ENCODE measurements at regions not wholly inside any gene's neighbourhood (a gene's known extent, or its start where the extent isn't known, plus 50 kb on each side); places are given as distances from the start of the nearest gene placed in this dataset.
"Not testable (repeated sequence)": the region's sequence is repeated elsewhere in the genome, so short reads cannot be mapped to it uniquely, and the experiment has no call there.

DNA sequence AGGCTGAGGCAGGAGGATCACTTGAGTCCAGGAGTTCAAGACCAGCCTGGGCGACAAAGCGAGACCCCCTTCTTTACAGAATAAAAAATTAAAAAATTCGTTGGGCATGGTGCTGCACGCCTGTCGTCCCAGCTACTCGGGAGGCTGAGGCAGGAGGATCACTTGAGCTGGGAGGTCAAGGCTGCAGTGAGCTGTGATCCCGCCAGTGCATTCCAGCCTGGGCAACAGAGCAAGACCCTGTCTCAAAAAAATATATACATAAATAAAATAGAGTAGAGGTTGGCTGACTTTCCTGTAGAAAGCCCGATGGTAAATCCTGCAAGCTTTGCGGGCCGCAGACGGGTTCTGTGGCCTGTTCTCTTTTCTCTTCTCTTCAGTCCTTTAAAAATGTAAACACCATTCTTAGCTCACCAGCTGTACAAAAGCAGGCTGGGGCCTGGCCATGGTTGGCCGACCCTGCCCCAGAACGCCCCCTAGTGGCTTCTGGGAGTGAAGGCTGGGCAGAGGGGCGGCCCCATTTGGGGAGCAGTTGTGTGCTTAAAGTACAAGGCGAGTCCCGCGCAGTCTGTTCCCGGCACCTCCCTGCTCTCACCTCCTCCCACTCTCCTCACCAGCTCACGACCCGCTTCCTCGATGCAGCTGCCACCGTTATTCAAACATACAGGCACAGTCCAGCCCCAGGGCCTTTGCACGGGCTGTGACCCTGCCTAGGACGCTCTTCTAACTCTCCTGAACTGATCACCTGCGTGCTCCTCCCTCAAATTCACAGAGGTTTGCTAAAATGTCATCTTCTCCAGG lies 109.5 kb downstream of the CRLF3 start:
- H3K27me3 ChIP-seq (ENCODE audit: insufficient read depth, low read length); DNase-seq (ENCODE audit: low read depth, low spot score); H3K36me3 ChIP-seq (ENCODE audit: control insufficient read depth in 1 of 2, insufficient read depth in 2 of 2, low read length in 2 of 2); BruUV-seq (replicated peaks); H3K4me3 ChIP-seq (replicated peaks in 1 of 2; ENCODE audit: low read depth in 1 of 2, low read length in 2 of 2); H3K4me2 ChIP-seq (ENCODE audit: low read length); H3K9me2 ChIP-seq (ENCODE audit: insufficient read depth); H3K9me3 ChIP-seq (ENCODE audit: control insufficient read depth in 1 of 2, insufficient read depth in 1 of 2, low read depth in 1 of 2, low read length in 2 of 2); H2AFZ ChIP-seq (ENCODE audit: low read depth, low read length, poor library complexity, severe bottlenecking); RAD21 ChIA-PET (ENCODE audit: low non-redundant PET in 1 of 2, low total read pairs in 2 of 2, uncharacterized antibody in 2 of 2, unreplicated experiment in 2 of 2); H3K9ac ChIP-seq (ENCODE audit: low read length); H4K20me1 ChIP-seq (ENCODE audit: insufficient read depth); POLR2A ChIA-PET; H3K27ac ChIP-seq (ENCODE audit: low read depth, low read length): not testable (repeated sequence)
- Histone ChIP-seq H3K4me1 (ENCODE audit: control insufficient read depth in 1 of 2, insufficient read depth in 2 of 2, low read length in 2 of 2) (peaks cover 3 to 21% of the 10 kb centered on the region in 2 experiments; a peak in 3 of 4 replicates), H3K79me2 (ENCODE audit: insufficient read depth, low read length) (peaks cover 93% of the 10 kb centered on the region)
- CTCF ChIA-PET, result interaction anchor here (1.9 kb wide), 1 partner anchor 610 kb away, joined by 4 read pairs; no protein-coding TSS in a partner anchor
- intact Hi-C loops (cut with micrococcal nuclease), result loop anchor here (5.0 to 10.0 kb wide), 2 partner anchors 238 to 610 kb away; partner anchors contain the start of gene GOSR1
- TF ChIP-seq, protein P1, sequence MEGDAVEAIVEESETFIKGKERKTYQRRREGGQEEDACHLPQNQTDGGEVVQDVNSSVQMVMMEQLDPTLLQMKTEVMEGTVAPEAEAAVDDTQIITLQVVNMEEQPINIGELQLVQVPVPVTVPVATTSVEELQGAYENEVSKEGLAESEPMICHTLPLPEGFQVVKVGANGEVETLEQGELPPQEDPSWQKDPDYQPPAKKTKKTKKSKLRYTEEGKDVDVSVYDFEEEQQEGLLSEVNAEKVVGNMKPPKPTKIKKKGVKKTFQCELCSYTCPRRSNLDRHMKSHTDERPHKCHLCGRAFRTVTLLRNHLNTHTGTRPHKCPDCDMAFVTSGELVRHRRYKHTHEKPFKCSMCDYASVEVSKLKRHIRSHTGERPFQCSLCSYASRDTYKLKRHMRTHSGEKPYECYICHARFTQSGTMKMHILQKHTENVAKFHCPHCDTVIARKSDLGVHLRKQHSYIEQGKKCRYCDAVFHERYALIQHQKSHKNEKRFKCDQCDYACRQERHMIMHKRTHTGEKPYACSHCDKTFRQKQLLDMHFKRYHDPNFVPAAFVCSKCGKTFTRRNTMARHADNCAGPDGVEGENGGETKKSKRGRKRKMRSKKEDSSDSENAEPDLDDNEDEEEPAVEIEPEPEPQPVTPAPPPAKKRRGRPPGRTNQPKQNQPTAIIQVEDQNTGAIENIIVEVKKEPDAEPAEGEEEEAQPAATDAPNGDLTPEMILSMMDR (IDR thresholded peaks at IDR 0.05 in 2 of 3, conservative IDR thresholded peaks at IDR 0.05 in 1 of 3; ENCODE audit: borderline replicate concordance in 1 of 3, insufficient read depth in 1 of 3, low read depth in 2 of 3, low read length in 2 of 3), result peak in 2 of 3 experiments; percentile 68 to 72; a peak in 5 of 6 replicates
- peak; percentile 46; the same call in 1 of the 2 replicates for TF ChIP-seq RAD21 (IDR thresholded peaks at IDR 0.05; ENCODE audit: low read depth)
- peak; percentile 82 for ATAC-seq

DNA sequence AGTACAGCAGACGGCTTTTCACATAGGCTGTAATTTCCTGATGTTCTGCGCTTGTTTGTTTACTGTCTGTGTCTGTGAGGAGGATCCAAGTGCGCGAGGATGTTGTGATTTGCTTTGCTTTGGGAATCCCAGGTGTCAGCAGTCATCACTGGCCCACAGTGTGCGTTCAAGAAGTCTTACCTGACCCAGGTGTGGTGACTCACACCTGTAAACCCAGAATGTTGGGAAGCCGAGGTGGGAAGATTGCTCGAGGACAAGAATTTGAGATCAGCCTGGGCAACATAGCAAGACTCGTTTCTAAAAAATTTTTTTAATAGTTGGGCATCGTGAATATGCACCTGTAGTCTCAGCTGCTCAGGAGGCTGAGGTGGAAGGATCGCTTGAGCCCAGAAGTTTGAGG lies 110.7 kb downstream of the CRLF3 start:
- CTCF ChIA-PET; H3K36me3 ChIP-seq (ENCODE audit: control insufficient read depth in 1 of 2, insufficient read depth in 2 of 2, low read length in 2 of 2); H3K9me2 ChIP-seq (ENCODE audit: insufficient read depth); POLR2A ChIA-PET; RAD21 ChIA-PET (ENCODE audit: low non-redundant PET in 1 of 2, low total read pairs in 2 of 2, uncharacterized antibody in 2 of 2, unreplicated experiment in 2 of 2); H2AFZ ChIP-seq (ENCODE audit: low read depth, low read length, poor library complexity, severe bottlenecking); H3K9ac ChIP-seq (ENCODE audit: low read length); H4K20me1 ChIP-seq (ENCODE audit: insufficient read depth); DNase-seq (ENCODE audit: low read depth, low spot score); H3K4me3 ChIP-seq (replicated peaks in 1 of 2; ENCODE audit: low read depth in 1 of 2, low read length in 2 of 2); H3K27ac ChIP-seq (ENCODE audit: low read depth, low read length); H3K9me3 ChIP-seq (ENCODE audit: control insufficient read depth in 1 of 2, insufficient read depth in 1 of 2, low read depth in 1 of 2, low read length in 2 of 2); H3K4me2 ChIP-seq (ENCODE audit: low read length); H3K27me3 ChIP-seq (ENCODE audit: insufficient read depth, low read length); BruUV-seq (replicated peaks); ATAC-seq: not testable (repeated sequence)
- peaks cover 3 to 21% of the 10 kb centered on the region in 2 experiments; a peak in 3 of 4 replicates for H3K4me1 ChIP-seq (ENCODE audit: control insufficient read depth in 1 of 2, insufficient read depth in 2 of 2, low read length in 2 of 2)
- H3K79me2 ChIP-seq (ENCODE audit: insufficient read depth, low read length), result peaks cover 87% of the 10 kb centered on the region
- intact Hi-C loops (cut with micrococcal nuclease), result loop anchor here (10.0 kb wide), 1 partner anchor 609 kb away; no protein-coding TSS in a partner anchor

DNA sequence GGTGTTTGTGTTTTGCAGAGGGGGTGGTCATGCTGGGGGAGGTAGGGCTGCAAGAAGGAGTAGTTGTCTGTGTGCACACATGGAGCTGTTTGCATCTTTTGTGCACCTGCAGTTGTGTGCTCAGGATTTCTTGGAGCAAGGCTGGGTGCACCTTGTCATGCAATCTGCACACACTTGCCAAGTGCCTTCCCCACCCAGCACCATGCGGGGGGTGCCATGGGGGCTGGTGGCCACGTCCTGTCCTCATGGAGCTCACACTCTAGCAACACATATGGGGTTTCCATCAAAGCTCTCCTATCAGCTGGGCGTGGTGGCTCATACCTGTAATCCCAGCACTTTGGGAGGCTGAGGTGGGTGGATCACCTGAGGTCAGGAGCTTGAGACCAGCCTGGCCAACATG lies 111.6 kb downstream of the CRLF3 start:
- peaks cover 80% of the 10 kb centered on the region for H3K79me2 ChIP-seq (ENCODE audit: insufficient read depth, low read length)
- H3K4me2 ChIP-seq (ENCODE audit: low read length); H4K20me1 ChIP-seq (ENCODE audit: insufficient read depth); H2AFZ ChIP-seq (ENCODE audit: low read depth, low read length, poor library complexity, severe bottlenecking); RAD21 ChIA-PET (ENCODE audit: low non-redundant PET in 1 of 2, low total read pairs in 2 of 2, uncharacterized antibody in 2 of 2, unreplicated experiment in 2 of 2); H3K27ac ChIP-seq (ENCODE audit: low read depth, low read length); H3K9ac ChIP-seq (ENCODE audit: low read length); BruUV-seq (replicated peaks); POLR2A ChIA-PET; H3K9me3 ChIP-seq (ENCODE audit: control insufficient read depth in 1 of 2, insufficient read depth in 1 of 2, low read depth in 1 of 2, low read length in 2 of 2); H3K9me2 ChIP-seq (ENCODE audit: insufficient read depth); H3K4me3 ChIP-seq (replicated peaks in 1 of 2; ENCODE audit: low read depth in 1 of 2, low read length in 2 of 2); ATAC-seq; H3K27me3 ChIP-seq (ENCODE audit: insufficient read depth, low read length); CTCF ChIA-PET; DNase-seq (ENCODE audit: low read depth, low spot score); H3K36me3 ChIP-seq (ENCODE audit: control insufficient read depth in 1 of 2, insufficient read depth in 2 of 2, low read length in 2 of 2): not testable (repeated sequence)
- H3K4me1 ChIP-seq (ENCODE audit: control insufficient read depth in 1 of 2, insufficient read depth in 2 of 2, low read length in 2 of 2), result peaks cover 3 to 21% of the 10 kb centered on the region in 2 experiments; a peak in 3 of 4 replicates
- intact Hi-C loops (cut with micrococcal nuclease), result loop anchor here (10.0 kb wide), 1 partner anchor 608 kb away; no protein-coding TSS in a partner anchor

All from HCT116 (cell line).